NCI-H1694 (cell line): ENCODE measurements at regions not wholly inside any gene's neighbourhood (a gene's known extent, or its start where the extent isn't known, plus 50 kb on each side); places are given as distances from the start of the nearest gene placed in this dataset.

Experiments used
- DNase-seq: peaks from one replicate; lab custom pipeline; 2025; lab: John Stamatoyannopoulos, UW

GRCh38 chr14:49527221-49527620 lies 59.0 kb downstream of the RPS29 start:
- DNase-seq = no peak

GRCh38 chr14:49526101-49526500 lies 60.1 kb downstream of the RPS29 start:
- DNase-seq = no peak

- peak; percentile 96 for DNase-seq
Observed at GRCh38 chr14:49516286-49516685, 69.9 kb downstream of the RPS29 start.

GRCh38 chr14:49512571-49512970 lies 73.6 kb downstream of the RPS29 start:
- DNase-seq = no peak

GRCh38 chr14:49512147-49512551 lies 74.0 kb downstream of the RPS29 start:
- no peak for DNase-seq

GRCh38 chr14:49508124-49508523 lies 78.1 kb downstream of the RPS29 start:
- no peak for DNase-seq

- DNase-seq = no peak
Observed at GRCh38 chr14:49506650-49507049, 79.5 kb downstream of the RPS29 start.

- DNase-seq = no peak
Observed at GRCh38 chr14:49505041-49505766, 81.0 kb downstream of the RPS29 start.

GRCh38 chr14:49497725-49498348 lies 88.3 kb downstream of the RPS29 start:
- DNase-seq = peak; percentile 82

GRCh38 chr14:49497267-49497666 lies 88.9 kb downstream of the RPS29 start:
- DNase-seq = no peak

GRCh38 chr14:49494836-49495235 lies 91.3 kb downstream of the RPS29 start:
- no peak for DNase-seq

GRCh38 chr14:49493557-49493956 lies 92.6 kb downstream of the RPS29 start:
- no peak for DNase-seq

- no peak for DNase-seq
Observed at GRCh38 chr14:49492151-49492550, 94.0 kb downstream of the RPS29 start.

- DNase-seq = no peak
Observed at GRCh38 chr14:49489341-49489740, 96.8 kb downstream of the RPS29 start.

GRCh38 chr14:49487238-49487637 lies 98.9 kb downstream of the RPS29 start:
- DNase-seq = no peak

- no peak for DNase-seq
Observed at GRCh38 chr14:49485290-49485689, 100.9 kb downstream of the RPS29 start.

GRCh38 chr14:49484180-49484579 lies 102.0 kb downstream of the RPS29 start:
- no peak for DNase-seq

GRCh38 chr14:49483268-49483667 lies 102.9 kb downstream of the RPS29 start:
- DNase-seq = no peak

GRCh38 chr14:49480979-49481498 lies 105.1 kb downstream of the RPS29 start:
- DNase-seq = no peak

- DNase-seq = no peak
Observed at GRCh38 chr14:49480053-49480760, 106.0 kb downstream of the RPS29 start.

- no peak for DNase-seq
Observed at GRCh38 chr14:49479432-49479831, 106.7 kb downstream of the RPS29 start.

GRCh38 chr14:49478784-49479183 lies 107.4 kb downstream of the RPS29 start:
- no peak for DNase-seq

GRCh38 chr14:49467091-49467490 lies 119.1 kb downstream of the RPS29 start:
- no peak for DNase-seq
